GM19351 (cell line): ENCODE measurements at regions not wholly inside any gene's neighbourhood (a gene's known extent, or its start where the extent isn't known, plus 50 kb on each side); places are given as distances from the start of the nearest gene placed in this dataset.
"Not testable (repeated sequence)": the region's sequence is repeated elsewhere in the genome, so short reads cannot be mapped to it uniquely, and the experiment has no call there.

Source experiments
- ATAC-seq: cut with Tn5 transposase; IDR thresholded peaks from one replicate; pipeline ENCODE4 v1.9.1; 2021; ENCODE audit warnings: mild to moderate bottlenecking, moderate library complexity; ENCODE audit not compliant: unreplicated experiment

DNA sequence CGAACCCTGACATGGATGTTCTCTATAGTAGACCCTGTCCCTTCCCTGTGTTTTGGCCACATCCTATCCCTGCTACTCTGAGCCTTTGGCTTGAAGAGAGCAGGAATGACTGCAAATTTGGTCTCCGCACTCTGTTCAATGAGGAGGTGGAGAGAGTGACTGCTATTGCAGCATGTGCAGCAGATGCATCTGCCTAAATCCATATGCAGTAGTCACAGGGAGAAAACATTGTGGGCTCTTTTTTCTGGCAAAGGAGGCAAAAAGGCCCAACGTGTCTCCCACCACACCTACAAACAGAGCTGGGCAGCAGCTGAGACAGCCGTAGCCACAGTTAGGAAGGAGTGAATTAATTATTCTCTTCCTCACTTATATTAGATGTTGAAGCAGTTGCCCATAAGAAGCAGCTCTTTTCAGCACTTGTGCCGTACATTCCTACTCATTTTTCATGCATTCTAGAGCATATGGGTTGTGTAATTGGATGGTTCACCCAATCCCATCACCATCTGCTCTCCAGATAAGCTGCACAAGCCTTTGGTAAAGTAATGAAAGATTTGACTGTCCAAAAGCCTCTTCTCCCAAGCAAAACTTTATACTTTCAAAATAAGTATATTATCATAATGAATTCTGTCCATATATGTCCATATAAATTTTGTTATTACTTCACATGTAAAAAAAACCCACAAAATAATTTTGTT lies 147.9 kb upstream of the FAM47A start:
- no peak for ATAC-seq

DNA sequence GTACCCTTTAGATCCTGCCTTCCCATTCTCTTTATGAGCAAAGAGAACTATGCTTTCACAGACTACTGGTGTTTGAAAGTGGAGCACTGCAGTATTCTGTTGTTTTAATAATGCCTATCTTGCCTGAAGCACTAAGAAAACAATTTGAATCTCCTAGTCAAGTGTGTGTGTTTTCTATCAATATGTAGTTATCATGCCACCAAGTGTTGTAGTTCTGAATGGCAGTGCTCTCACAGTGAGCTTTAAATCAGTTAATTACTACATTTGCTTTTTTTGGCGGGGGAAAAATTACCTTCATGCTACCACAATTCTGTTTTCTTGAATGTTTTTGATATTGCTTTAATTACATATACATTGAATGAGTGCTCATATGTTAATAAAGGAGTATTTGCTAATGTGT lies 143.6 kb upstream of the FAM47A start:
- no peak for ATAC-seq

DNA sequence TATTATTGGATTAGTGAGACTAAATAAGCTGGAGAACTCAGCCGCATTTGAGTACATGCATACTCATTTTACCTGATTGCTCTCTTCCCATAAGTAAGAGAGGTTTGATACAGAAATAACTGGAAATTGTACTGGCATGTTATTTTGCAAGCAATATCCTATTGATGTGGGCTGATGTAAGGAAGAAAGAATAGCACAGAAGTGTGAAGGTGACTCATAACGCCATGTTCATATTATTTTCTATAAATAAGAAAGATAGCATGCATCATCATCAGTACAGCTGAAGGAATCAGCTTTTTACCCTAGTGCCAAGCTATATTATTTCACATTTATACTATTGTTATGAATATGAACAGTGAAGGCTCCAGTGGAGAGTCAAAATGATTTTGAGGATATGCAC lies 138.3 kb upstream of the FAM47A start:
- ATAC-seq = no peak

DNA sequence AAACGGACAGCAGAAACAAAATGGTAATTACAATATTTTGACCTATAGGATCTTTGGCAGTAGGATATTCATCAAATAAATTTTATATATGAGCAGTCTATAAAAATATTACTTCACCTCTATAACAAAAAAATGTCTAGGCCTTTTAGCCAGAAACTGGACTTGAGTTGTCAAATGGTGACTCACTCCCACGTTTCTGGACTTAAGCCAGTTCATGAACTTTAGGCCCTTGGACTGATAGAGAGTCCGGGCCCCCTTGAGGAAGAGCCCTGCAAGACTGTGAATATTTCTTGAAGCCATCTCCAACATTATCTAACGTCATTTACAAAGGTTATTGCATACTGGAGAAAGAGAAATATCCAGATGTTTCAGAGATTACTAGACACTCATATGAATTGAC lies 106.8 kb upstream of the FAM47A start:
- no peak for ATAC-seq

DNA sequence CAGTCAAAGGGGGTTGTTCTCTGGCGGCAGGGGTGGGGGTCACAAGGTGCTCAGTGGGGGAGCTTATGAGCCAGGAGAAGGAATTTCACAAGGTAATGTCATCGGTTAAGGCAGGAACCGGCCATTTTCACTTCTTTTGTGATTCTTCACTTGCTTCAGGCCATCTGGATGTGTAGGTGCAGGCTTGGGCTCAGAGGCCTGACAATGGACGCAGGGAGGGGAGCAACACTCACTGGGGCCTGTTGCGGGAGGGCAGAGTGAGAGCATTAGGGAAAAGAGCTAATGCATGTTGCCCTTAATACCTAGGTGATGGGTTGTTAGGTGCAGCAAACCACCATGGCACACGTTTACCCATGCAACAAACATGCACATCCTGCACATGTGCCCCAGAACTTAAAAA lies 98.0 kb upstream of the FAM47A start:
- ATAC-seq = not testable (repeated sequence)

DNA sequence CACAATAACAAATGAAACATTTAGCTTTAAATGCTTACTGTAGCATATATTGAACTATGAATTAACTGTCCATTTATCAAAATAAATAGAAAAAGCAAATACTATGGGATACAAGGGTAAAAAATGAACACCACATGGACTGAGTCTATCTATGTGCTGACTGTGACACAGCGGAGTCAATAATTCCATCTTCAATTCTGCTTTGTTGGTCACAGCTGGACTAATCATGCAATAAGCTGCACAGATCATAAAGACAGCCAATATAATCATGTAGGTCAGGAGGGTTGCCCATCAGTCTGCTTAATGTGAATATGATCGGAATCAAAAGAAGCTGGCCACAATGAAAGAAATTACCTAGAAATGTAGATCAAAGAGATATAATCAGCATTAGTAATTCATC lies 95.7 kb upstream of the FAM47A start:
- no peak for ATAC-seq

DNA sequence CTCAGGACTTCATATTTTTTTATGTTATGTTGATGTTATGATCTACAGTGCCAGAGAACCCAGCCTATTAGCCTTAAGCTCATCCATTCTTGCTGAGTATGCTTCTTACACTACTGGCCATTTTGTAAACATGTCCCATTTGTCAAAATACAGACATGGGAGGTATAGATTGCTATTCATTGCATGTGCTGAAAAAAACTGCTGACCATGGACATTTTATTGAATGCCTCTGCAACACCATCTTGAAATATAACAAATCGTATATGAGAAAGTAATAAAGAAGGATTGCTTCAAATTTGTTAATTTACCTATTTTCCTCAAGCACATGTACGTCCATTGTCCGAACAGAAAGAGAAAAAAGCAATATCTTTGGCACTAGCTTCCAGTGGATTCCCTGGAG lies 91.5 kb upstream of the FAM47A start:
- no peak for ATAC-seq

DNA sequence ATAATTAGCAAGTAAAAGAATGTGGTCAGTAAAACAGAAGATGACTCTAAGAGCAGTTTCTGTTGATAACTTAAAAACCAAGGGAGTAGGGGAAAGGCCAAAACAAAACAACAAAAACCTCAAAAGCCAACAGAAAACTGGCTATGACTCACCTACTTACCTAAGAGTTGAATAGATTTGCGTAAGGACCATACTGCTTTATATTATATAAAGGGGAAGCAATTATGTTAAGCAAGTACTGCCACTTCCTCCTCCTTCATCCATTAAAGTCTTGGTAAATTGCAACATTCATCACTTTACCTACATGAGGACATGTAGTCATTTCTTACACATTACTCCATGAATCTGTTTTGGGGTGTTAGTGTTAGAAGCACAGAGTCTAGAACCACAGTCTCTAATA lies 85.9 kb upstream of the FAM47A start:
- ATAC-seq = no peak

DNA sequence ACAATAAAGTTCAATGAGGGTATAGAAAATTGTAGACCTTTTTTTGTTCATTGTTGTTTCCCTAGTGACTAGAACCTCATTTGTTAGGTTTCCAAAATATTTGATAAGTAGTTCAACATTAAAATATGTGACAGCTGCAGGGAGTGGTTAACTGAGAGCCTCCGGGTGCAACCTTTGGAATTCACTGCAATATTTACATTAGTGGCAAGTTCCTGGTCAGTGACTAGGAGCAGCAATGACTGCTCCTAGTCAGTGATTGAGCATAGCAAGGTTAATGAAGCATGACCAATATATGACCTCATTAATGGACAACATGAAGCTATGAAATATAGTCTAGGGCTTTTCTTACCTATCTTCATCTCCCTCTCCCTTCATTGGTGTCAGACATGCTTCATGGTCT lies 65.8 kb upstream of the FAM47A start:
- ATAC-seq = no peak
